WTC11 (cell line): ENCODE measurements at regions not wholly inside any gene's neighbourhood (a gene's known extent, or its start where the extent isn't known, plus 50 kb on each side); places are given as distances from the start of the nearest gene placed in this dataset.

Source experiments
- ATAC-seq: fragments of 200-7000 bp; cut with Tn5 transposase; 2 replicates; pipeline ENCODE4 v1.10.0; 2021; ENCODE audit warnings: mild to moderate bottlenecking, moderate library complexity
- CTCF ChIA-PET: fragments of 300-600 bp; sonication (Branson Sonifier 250); formaldehyde crosslinking; loops from one replicate; lab custom pipeline; 2021; ENCODE audit warnings: antibody characterized with exemption; lab: Charles Lee
- POLR2A ChIA-PET: fragments of 350-600 bp; sonication (Branson Sonifier 250); formaldehyde crosslinking; loops from one replicate; lab custom pipeline; 2021; ENCODE audit warnings: antibody characterized with exemption; lab: Charles Lee
- DNase-seq: peaks from one replicate; pipeline ENCODE4 v3.0.0; 2021; ENCODE audit warnings: low spot score
- H3K27ac Mint-ChIP-seq: 2 replicates; pipeline ENCODE4 v1.8.0; 2021; ENCODE audit warnings: mixed read lengths
- H3K27me3 Mint-ChIP-seq: 2 replicates; pipeline ENCODE4 v1.8.0; 2021; ENCODE audit warnings: low read depth, mild to moderate bottlenecking, moderate library complexity, mixed read lengths
- H3K36me3 Mint-ChIP-seq: 2 replicates; pipeline ENCODE4 v1.8.0; 2021; ENCODE audit warnings: mixed read lengths
- H3K4me1 Mint-ChIP-seq: 2 replicates; pipeline ENCODE4 v1.8.0; 2022; ENCODE audit warnings: mixed read lengths
- H3K4me3 Mint-ChIP-seq: 2 replicates; pipeline ENCODE4 v1.8.0; 2021; ENCODE audit warnings: mild to moderate bottlenecking, moderate library complexity, mixed read lengths
- H3K9me3 Mint-ChIP-seq: 2 replicates; pipeline ENCODE4 v1.8.0; 2021; ENCODE audit warnings: mixed read lengths
- AR ChIP-seq: fragments of 250-450 bp; sonication (Bioruptor Pico); IDR thresholded peaks from 2 replicates; pipeline ENCODE4 v1.9.0; 2021; ENCODE audit warnings: mild to moderate bottlenecking
- ELF4 ChIP-seq: sonication (generic); formaldehyde crosslinking; IDR thresholded peaks from 2 replicates; pipeline ENCODE4 v1.8.1; 2022; ENCODE audit warnings: low read depth, mild to moderate bottlenecking, moderate library complexity, missing genetic modification reagents
- JAZF1 ChIP-seq: fragments of 250-450 bp; sonication (Bioruptor Pico); IDR thresholded peaks from 2 replicates; pipeline ENCODE4 v1.9.0; 2021; ENCODE audit warnings: moderate library complexity, mild to moderate bottlenecking, inconsistent platforms
- NFATC4 ChIP-seq: fragments of 250-450 bp; sonication (Bioruptor Pico); IDR thresholded peaks from 2 replicates; pipeline ENCODE4 v1.9.0; 2021; ENCODE audit warnings: mild to moderate bottlenecking
- NR2C2 ChIP-seq: sonication (generic); formaldehyde crosslinking; IDR thresholded peaks from 2 replicates; pipeline ENCODE4 v1.8.0; 2022; ENCODE audit warnings: mild to moderate bottlenecking, missing genetic modification reagents
- NR3C1 ChIP-seq: sonication (generic); formaldehyde crosslinking; conservative IDR thresholded peaks from 2 replicates; pipeline ENCODE4 v1.8.1; 2023; ENCODE audit warnings: low read depth, mild to moderate bottlenecking, missing genetic modification reagents
- RORB ChIP-seq: fragments of 250-450 bp; sonication (Bioruptor Pico); IDR thresholded peaks from 2 replicates; pipeline ENCODE4 v1.9.0; 2021; ENCODE audit warnings: mild to moderate bottlenecking
- TCF7 ChIP-seq: sonication (generic); formaldehyde crosslinking; IDR thresholded peaks from 2 replicates; pipeline ENCODE4 v1.8.0; 2022; ENCODE audit warnings: mild to moderate bottlenecking, low read depth, missing genetic modification reagents, moderate library complexity
- ZNF423 ChIP-seq: fragments of 250-450 bp; sonication (Bioruptor Pico); IDR thresholded peaks from 2 replicates; pipeline ENCODE4 v2.1.2; 2022; ENCODE audit warnings: mild to moderate bottlenecking, moderate library complexity
- ZNF425 ChIP-seq: fragments of 250-450 bp; sonication (Bioruptor Pico); conservative IDR thresholded peaks from 2 replicates; pipeline ENCODE4 v1.9.0; 2021; ENCODE audit warnings: mild to moderate bottlenecking
- TF ChIP-seq, protein P1 (sequence below): sonication (generic); formaldehyde crosslinking; conservative IDR thresholded peaks from 2 replicates; pipeline ENCODE4 v1.8.1; 2023; ENCODE audit warnings: mild to moderate bottlenecking, low read depth, missing genetic modification reagents, moderate library complexity
- TF ChIP-seq, protein P2 (sequence below): fragments of 250-450 bp; sonication (Bioruptor Pico); IDR thresholded peaks from 2 replicates; pipeline ENCODE4 v1.9.0; 2021; ENCODE audit warnings: mild to moderate bottlenecking
- TF ChIP-seq, protein P3 (sequence below): sonication (generic); formaldehyde crosslinking; IDR thresholded peaks from 2 replicates; pipeline ENCODE4 v1.8.1; 2023; ENCODE audit warnings: mild to moderate bottlenecking, moderate library complexity, missing genetic modification reagents
- TF ChIP-seq, protein P4 (sequence below): sonication (generic); formaldehyde crosslinking; IDR thresholded peaks from 2 replicates; pipeline ENCODE4 v1.8.1; 2022; ENCODE audit warnings: low read depth, missing genetic modification reagents, borderline replicate concordance

GRCh38 chr21:41671859-41672542, 94.9 kb downstream of the RIPK4 start:
- POLR2A ChIA-PET, result no interaction called here
- ATAC-seq, result no peak
- no peak for DNase-seq
- H3K4me1 Mint-ChIP-seq, result peaks cover 8% of the 10 kb centered on the region
- H3K9me3 Mint-ChIP-seq, result no peaks in the 10 kb centered on the region
- H3K36me3 Mint-ChIP-seq, result no peaks in the 10 kb centered on the region
- CTCF ChIA-PET, result no interaction called here
- TF ChIP-seq, protein P1, sequence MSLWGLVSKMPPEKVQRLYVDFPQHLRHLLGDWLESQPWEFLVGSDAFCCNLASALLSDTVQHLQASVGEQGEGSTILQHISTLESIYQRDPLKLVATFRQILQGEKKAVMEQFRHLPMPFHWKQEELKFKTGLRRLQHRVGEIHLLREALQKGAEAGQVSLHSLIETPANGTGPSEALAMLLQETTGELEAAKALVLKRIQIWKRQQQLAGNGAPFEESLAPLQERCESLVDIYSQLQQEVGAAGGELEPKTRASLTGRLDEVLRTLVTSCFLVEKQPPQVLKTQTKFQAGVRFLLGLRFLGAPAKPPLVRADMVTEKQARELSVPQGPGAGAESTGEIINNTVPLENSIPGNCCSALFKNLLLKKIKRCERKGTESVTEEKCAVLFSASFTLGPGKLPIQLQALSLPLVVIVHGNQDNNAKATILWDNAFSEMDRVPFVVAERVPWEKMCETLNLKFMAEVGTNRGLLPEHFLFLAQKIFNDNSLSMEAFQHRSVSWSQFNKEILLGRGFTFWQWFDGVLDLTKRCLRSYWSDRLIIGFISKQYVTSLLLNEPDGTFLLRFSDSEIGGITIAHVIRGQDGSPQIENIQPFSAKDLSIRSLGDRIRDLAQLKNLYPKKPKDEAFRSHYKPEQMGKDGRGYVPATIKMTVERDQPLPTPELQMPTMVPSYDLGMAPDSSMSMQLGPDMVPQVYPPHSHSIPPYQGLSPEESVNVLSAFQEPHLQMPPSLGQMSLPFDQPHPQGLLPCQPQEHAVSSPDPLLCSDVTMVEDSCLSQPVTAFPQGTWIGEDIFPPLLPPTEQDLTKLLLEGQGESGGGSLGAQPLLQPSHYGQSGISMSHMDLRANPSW (CRISPR knock-in tag), result no peak
- no peak for TF ChIP-seq NR2C2 (CRISPR knock-in tag)
- no peak for TF ChIP-seq RORB (CRISPR knock-in tag)
- TF ChIP-seq NFATC4 (CRISPR knock-in tag), result no peak
- TF ChIP-seq, protein P2, sequence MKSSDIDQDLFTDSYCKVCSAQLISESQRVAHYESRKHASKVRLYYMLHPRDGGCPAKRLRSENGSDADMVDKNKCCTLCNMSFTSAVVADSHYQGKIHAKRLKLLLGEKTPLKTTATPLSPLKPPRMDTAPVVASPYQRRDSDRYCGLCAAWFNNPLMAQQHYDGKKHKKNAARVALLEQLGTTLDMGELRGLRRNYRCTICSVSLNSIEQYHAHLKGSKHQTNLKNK, result no peak
- TF ChIP-seq ZNF423 (CRISPR knock-in tag), result no peak
- no peak for TF ChIP-seq JAZF1 (CRISPR knock-in tag)
- TF ChIP-seq, protein P3, sequence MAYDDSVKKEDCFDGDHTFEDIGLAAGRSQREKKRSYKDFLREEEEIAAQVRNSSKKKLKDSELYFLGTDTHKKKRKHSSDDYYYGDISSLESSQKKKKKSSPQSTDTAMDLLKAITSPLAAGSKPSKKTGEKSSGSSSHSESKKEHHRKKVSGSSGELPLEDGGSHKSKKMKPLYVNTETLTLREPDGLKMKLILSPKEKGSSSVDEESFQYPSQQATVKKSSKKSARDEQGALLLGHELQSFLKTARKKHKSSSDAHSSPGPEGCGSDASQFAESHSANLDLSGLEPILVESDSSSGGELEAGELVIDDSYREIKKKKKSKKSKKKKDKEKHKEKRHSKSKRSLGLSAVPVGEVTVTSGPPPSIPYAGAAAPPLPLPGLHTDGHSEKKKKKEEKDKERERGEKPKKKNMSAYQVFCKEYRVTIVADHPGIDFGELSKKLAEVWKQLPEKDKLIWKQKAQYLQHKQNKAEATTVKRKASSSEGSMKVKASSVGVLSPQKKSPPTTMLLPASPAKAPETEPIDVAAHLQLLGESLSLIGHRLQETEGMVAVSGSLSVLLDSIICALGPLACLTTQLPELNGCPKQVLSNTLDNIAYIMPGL (CRISPR knock-in tag), result no peak
- no peak for TF ChIP-seq ELF4 (CRISPR knock-in tag)
- no peak for TF ChIP-seq NR3C1 (CRISPR knock-in tag)
- TF ChIP-seq, protein P4, sequence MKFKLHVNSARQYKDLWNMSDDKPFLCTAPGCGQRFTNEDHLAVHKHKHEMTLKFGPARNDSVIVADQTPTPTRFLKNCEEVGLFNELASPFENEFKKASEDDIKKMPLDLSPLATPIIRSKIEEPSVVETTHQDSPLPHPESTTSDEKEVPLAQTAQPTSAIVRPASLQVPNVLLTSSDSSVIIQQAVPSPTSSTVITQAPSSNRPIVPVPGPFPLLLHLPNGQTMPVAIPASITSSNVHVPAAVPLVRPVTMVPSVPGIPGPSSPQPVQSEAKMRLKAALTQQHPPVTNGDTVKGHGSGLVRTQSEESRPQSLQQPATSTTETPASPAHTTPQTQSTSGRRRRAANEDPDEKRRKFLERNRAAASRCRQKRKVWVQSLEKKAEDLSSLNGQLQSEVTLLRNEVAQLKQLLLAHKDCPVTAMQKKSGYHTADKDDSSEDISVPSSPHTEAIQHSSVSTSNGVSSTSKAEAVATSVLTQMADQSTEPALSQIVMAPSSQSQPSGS (CRISPR knock-in tag), result no peak
- TF ChIP-seq AR (CRISPR knock-in tag), result no peak
- TF ChIP-seq ZNF425 (CRISPR knock-in tag), result no peak
- TF ChIP-seq TCF7 (CRISPR knock-in tag), result no peak
- TF ChIP-seq, all 79 proteins: peak for 0
- Mint-ChIP-seq H3K4me3 (no peak overlapping the region), H3K27ac (no peak overlapping the region), H3K27me3 (no peaks in the 10 kb centered on the region; the same call in 1 of the 2 replicates)
